PFSK-1 (cell line): ENCODE measurements at regions not wholly inside any gene's neighbourhood (a gene's known extent, or its start where the extent isn't known, plus 50 kb on each side); places are given as distances from the start of the nearest gene placed in this dataset.

Experiments
- FOXP2 ChIP-seq: optimal IDR thresholded peaks from 2 replicates; pipeline ENCODE3; 2011; ENCODE audit warnings: borderline replicate concordance, control low read depth, inconsistent platforms; ENCODE audit not compliant: insufficient read depth; ENCODE audit errors: extremely low read length, extremely low read depth
- POLR2AphosphoS5 ChIP-seq: IDR thresholded peaks from 2 replicates; pipeline ENCODE4 v1.6.1; 2012; ENCODE audit warnings: low read depth, mild to moderate bottlenecking, control low read depth, low read length, moderate library complexity
- SIN3A ChIP-seq: IDR thresholded peaks from 2 replicates; pipeline ENCODE4 v1.6.1; 2012; ENCODE audit warnings: mild to moderate bottlenecking, low read length, moderate library complexity, borderline replicate concordance; ENCODE audit not compliant: insufficient read depth
- TAF1 ChIP-seq: IDR thresholded peaks from 2 replicates; pipeline ENCODE4 v1.6.1; 2012; ENCODE audit warnings: low read length, control low read depth, borderline replicate concordance; ENCODE audit not compliant: insufficient read depth
- TF ChIP-seq, protein P1 (sequence below), 2 experiments: IDR thresholded peaks; 2 replicates each; pipeline versions ENCODE4 v1.6.1 to v1.8.0; 2011 to 2012; ENCODE audit warnings: low read depth in 2 of 2, low read length in 2 of 2, control low read depth in 1 of 2, inconsistent platforms in 1 of 2, mild to moderate bottlenecking in 1 of 2, moderate library complexity in 1 of 2; ENCODE audit not compliant: insufficient read depth in 1 of 2

DNA sequence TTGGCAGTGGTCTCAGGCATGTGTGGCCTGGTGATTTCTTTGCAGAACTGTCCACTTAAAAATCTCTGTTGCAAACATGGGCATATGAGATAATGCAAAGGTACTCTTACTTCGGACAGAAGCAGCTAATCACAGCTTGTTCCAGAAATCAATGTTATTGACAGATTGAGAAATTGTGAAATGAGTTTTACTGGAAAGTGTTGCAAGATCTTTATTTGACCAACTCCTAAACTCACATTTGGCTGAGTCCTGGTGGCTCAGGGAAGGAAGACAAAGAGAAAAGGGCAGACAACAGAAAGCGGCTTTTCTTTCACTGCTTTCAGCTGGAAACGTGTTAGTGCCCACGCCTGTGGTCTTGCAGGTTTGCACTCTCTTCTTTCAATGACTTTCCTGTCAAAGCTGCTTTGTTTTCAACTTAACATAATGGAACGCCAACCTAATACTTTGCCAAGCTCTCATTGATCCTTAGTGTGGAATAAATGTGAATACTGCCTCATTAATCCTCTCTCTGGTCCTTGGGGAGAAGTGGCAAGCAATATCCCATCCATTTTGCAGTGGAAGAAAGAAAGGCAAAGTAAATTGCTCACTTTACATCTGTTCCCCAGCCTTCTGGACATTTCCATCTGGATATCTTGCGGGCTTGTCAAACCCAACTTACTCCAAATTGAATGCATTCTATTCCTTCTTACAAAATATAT, 586.4 kb downstream of the LRRC70 start:
- TF ChIP-seq POLR2AphosphoS5 (no peak), SIN3A (no peak), FOXP2 (no peak), TAF1 (no peak)
- TF ChIP-seq, protein P1, sequence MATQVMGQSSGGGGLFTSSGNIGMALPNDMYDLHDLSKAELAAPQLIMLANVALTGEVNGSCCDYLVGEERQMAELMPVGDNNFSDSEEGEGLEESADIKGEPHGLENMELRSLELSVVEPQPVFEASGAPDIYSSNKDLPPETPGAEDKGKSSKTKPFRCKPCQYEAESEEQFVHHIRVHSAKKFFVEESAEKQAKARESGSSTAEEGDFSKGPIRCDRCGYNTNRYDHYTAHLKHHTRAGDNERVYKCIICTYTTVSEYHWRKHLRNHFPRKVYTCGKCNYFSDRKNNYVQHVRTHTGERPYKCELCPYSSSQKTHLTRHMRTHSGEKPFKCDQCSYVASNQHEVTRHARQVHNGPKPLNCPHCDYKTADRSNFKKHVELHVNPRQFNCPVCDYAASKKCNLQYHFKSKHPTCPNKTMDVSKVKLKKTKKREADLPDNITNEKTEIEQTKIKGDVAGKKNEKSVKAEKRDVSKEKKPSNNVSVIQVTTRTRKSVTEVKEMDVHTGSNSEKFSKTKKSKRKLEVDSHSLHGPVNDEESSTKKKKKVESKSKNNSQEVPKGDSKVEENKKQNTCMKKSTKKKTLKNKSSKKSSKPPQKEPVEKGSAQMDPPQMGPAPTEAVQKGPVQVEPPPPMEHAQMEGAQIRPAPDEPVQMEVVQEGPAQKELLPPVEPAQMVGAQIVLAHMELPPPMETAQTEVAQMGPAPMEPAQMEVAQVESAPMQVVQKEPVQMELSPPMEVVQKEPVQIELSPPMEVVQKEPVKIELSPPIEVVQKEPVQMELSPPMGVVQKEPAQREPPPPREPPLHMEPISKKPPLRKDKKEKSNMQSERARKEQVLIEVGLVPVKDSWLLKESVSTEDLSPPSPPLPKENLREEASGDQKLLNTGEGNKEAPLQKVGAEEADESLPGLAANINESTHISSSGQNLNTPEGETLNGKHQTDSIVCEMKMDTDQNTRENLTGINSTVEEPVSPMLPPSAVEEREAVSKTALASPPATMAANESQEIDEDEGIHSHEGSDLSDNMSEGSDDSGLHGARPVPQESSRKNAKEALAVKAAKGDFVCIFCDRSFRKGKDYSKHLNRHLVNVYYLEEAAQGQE (IDR thresholded peaks at IDR 0.05; ENCODE audit: insufficient read depth in 1 of 2, low read depth in 2 of 2, low read length in 2 of 2), result no peak

DNA sequence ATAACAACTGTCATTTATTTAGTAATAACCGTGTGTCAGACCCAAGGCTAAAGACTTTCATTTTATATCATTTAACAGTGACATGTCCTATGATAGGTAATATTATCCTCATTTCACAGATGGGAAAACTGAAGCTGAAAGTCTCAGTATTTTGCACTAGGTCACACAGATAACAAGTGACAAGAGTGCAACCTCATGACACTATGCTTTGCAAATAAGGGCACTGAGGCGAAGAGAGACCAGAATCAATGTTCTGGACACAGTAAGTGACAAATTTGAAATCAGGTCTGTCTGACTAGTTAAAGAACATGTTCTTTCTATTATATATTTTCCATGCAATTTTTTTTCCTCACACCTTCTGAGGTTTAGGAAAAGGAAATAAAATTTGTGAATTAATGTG, 585.7 kb downstream of the LRRC70 start:
- TF ChIP-seq POLR2AphosphoS5, result no peak
- TF ChIP-seq, protein P1 (IDR thresholded peaks at IDR 0.05; ENCODE audit: insufficient read depth in 1 of 2, low read depth in 2 of 2, low read length in 2 of 2), result no peak
- no peak for TF ChIP-seq FOXP2
- TF ChIP-seq TAF1, result no peak
- no peak for TF ChIP-seq SIN3A

DNA sequence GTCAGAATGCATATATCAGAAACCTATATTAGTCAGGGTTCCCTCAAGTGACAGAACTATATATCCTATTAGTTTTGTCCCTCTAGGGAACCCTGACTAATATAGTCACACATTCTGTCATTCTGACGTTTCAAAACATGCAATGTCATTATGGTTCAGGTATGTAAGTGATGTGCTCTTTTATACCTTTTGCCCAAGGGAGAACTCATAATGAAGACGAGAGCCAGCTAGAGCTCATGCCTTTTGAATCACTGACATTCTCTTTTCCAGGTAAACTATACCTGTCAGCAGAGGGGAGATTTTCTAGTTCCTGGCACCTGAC, 576.7 kb downstream of the LRRC70 start:
- TF ChIP-seq TAF1 (no peak), SIN3A (no peak)

DNA sequence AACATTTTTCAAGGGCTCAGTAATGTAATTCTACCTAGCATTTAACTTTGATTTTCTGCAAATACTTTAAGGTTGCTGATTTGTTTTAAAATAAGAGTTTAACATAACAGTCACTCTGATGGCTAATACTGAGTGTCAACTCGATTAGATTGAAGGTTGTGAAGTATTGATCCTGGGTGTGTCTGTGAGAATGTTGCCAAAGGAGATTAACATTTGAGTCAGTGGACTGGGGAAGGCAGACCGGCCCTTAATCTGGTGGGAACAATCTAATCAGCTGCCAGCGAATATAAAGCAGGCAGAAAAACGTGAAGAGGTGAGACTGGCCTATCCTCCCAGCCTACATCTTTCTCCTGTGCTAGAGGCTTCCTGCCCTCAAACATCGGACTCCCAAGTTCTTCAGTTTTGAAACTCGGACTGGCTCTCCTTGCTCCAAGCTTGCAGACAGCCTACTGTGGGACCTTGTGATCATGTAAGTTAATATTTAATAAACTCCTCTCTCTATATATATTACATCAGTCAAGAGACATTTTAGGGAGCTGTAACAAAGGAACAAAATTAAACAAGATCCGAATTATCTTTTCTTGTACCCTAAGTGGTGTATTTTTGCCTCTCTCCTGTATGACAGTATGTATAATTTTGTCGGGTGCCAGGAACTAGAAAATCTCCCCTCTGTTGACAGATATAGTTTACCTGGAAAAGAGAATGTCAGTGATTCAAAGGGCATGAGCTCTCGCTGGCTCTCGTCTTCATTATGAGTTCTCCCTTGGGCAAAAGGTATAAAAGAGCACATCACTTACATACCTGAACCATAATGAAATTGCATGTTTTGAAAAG, 576.1 kb downstream of the LRRC70 start:
- TF ChIP-seq FOXP2, result no peak
- no peak for TF ChIP-seq TAF1
- no peak for TF ChIP-seq POLR2AphosphoS5
- TF ChIP-seq, protein P1 (IDR thresholded peaks at IDR 0.05; ENCODE audit: insufficient read depth in 1 of 2, low read depth in 2 of 2, low read length in 2 of 2), result no peak
- TF ChIP-seq SIN3A, result no peak

DNA sequence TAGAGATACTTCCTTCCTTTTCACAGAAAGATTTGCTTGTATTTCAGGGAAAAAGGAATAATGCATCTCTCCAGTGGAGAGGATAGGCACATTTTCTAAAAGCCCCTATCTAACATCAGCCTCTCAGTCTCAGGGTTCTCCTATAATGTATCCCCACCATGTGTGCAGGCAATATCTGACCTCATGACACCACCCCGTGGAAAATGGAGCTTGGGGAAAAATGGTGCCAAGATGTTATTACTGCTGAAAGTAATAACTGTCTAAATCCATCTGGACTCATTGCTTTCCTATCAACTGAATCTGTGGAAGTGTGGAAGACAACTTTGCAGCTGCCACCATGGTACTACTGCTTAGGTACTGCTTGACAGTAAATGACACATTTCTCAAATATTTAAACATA, 574.3 kb downstream of the LRRC70 start:
- TF ChIP-seq, protein P1 (IDR thresholded peaks at IDR 0.05; ENCODE audit: insufficient read depth in 1 of 2, low read depth in 2 of 2, low read length in 2 of 2), result no peak
- TF ChIP-seq FOXP2, result no peak
- no peak for TF ChIP-seq SIN3A
- TF ChIP-seq POLR2AphosphoS5, result no peak
- TF ChIP-seq TAF1, result no peak
